Activated B cell treated with CpG ODN at 0.5 μM for 24 hours (primary cell): ENCODE measurements at regions not wholly inside any gene's neighbourhood (a gene's known extent, or its start where the extent isn't known, plus 50 kb on each side); places are given as distances from the start of the nearest gene placed in this dataset.

Experiments used
- ATAC-seq: fragments of 200-7000 bp; cut with Tn5 transposase; one replicate; pipeline ENCODE4 v1.10.0; 2021; ENCODE audit warnings: low read depth, mild to moderate bottlenecking, moderate library complexity
- CTCF ChIA-PET: fragments of 350-600 bp; sonication (Branson Sonifier 250); formaldehyde crosslinking; loops from one replicate; lab custom pipeline; 2021; ENCODE audit warnings: antibody characterized with exemption; lab: Charles Lee
- POLR2A ChIA-PET: fragments of 350-600 bp; sonication (Branson Sonifier 250); formaldehyde crosslinking; loops from one replicate; lab custom pipeline; 2021; ENCODE audit warnings: antibody characterized with exemption; lab: Charles Lee
- DNase-seq: peaks from one replicate; pipeline ENCODE4 v3.0.0; 2022
- H3K27ac Mint-ChIP-seq: one replicate; pipeline ENCODE4 v1.8.0; 2020; ENCODE audit warnings: mixed read lengths
- H3K27me3 Mint-ChIP-seq: one replicate; pipeline ENCODE4 v1.8.0; 2021; ENCODE audit warnings: mixed read lengths
- H3K36me3 Mint-ChIP-seq: one replicate; pipeline ENCODE4 v1.8.0; 2021; ENCODE audit warnings: low read depth, mixed read lengths
- H3K4me1 Mint-ChIP-seq: one replicate; pipeline ENCODE4 v1.8.0; 2021; ENCODE audit warnings: mixed read lengths
- H3K4me3 Mint-ChIP-seq: one replicate; pipeline ENCODE4 v1.8.0; 2020; ENCODE audit warnings: mild to moderate bottlenecking, mixed read lengths
- H3K9me3 Mint-ChIP-seq: one replicate; pipeline ENCODE4 v1.8.0; 2020; ENCODE audit warnings: mixed read lengths
- CTCF ChIP-seq: fragments of 200-600 bp; IDR thresholded peaks from one replicate; pipeline ENCODE4 v1.8.0; 2022; ENCODE audit warnings: antibody characterized with exemption, mild to moderate bottlenecking
- intact Hi-C: fragments of 100-400 bp; cut with micrococcal nuclease; formaldehyde crosslinking; loops from one replicate; pipeline ENCODE4 v1.15.1; 2024

DNA sequence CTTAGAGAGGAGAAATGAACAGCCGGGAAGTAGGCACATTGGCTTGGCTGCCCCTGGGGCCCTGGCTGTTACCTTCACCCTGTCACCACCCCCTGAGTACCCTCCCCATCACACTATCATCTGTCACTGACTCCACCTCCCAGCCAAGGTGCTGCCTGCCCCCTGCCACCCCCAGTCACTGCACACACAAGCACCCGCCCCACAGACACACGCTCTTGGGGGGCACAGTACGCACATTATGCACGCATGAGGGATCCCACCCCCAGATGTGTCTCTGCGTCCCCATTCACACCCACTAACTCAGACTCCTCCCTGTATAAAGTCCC lies 223.3 kb downstream of the PTPRU start:
- ATAC-seq: no peak
- no peak for DNase-seq
- TF ChIP-seq CTCF: no peak
- H3K4me1 Mint-ChIP-seq: no peaks in the 10 kb centered on the region
- ChIA-PET CTCF (no interaction called here), POLR2A (no interaction called here)
- no peaks in the 10 kb centered on the region for H3K36me3 Mint-ChIP-seq
- peaks cover 16% of the 10 kb centered on the region for H3K27me3 Mint-ChIP-seq
- no peak overlapping the region for H3K27ac Mint-ChIP-seq
- no peak overlapping the region for H3K4me3 Mint-ChIP-seq
- intact Hi-C loops: no loop called here
- H3K9me3 Mint-ChIP-seq: peaks cover 12% of the 10 kb centered on the region

- no peak for ATAC-seq
- DNase-seq: no peak
- ChIA-PET CTCF (no interaction called here), POLR2A (no interaction called here)
- H3K9me3 Mint-ChIP-seq: peaks cover 8% of the 10 kb centered on the region
- H3K27me3 Mint-ChIP-seq: peaks cover 16% of the 10 kb centered on the region
- no peak for TF ChIP-seq CTCF
- H3K4me3 Mint-ChIP-seq: no peak overlapping the region
- H3K36me3 Mint-ChIP-seq: no peaks in the 10 kb centered on the region
- intact Hi-C loops: no loop called here
- no peaks in the 10 kb centered on the region for H3K4me1 Mint-ChIP-seq
- no peak overlapping the region for H3K27ac Mint-ChIP-seq
These were observed 222.7 kb downstream of the PTPRU start for GRCh38 chr1:29458737-29459619.

GRCh38 chr1:29457496-29458368 lies 221.4 kb downstream of the PTPRU start:
- CTCF ChIA-PET: no interaction called here
- ATAC-seq: no peak
- no peak overlapping the region for H3K27ac Mint-ChIP-seq
- POLR2A ChIA-PET: no interaction called here
- H3K4me1 Mint-ChIP-seq: no peaks in the 10 kb centered on the region
- H3K9me3 Mint-ChIP-seq: peaks cover 6% of the 10 kb centered on the region
- no peak for DNase-seq
- peaks cover 16% of the 10 kb centered on the region for H3K27me3 Mint-ChIP-seq
- no peak for TF ChIP-seq CTCF
- H3K4me3 Mint-ChIP-seq: no peak overlapping the region
- intact Hi-C loops: no loop called here
- H3K36me3 Mint-ChIP-seq: no peaks in the 10 kb centered on the region

DNA sequence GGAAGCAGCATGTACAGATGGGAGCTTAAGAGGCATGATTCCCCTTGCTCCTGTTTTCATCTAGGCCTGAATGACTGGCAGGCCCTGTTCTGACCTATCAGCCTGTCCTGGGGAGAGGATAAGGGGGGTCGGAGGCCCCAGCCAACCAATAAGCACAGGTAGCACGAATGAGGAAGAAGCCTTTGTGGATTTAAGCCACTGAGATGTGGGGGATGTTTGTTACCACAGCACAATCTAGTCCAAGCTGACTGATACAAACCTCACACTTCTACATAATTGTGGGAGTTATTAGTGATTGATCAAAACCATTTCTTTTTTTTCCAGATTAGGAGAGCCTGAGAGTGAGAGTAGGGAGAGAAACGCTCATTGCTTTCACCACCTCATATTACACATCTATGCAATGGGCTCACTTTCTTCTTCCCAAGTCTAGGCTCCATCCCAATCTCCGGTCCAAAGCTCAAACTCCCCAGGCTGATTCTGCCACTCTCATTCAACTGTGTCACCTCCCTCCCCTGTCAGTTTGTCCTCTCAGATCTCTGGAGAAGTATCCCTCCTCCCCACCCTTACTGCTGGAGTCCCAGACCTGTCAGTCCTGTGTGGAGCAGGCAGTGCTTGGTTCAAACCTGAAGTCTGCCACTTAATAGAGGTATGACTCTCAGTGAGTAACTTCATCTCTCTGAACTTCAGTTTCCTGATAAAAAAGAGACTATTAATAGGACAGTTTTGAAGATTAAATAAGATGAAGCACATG lies 220.5 kb downstream of the PTPRU start:
- Mint-ChIP-seq H3K36me3 (no peaks in the 10 kb centered on the region), H3K27me3 (peaks cover 16% of the 10 kb centered on the region), H3K27ac (no peak overlapping the region), H3K4me1 (no peaks in the 10 kb centered on the region), H3K9me3 (peaks cover 6% of the 10 kb centered on the region), H3K4me3 (no peak overlapping the region)
- ATAC-seq (no peak), DNase-seq (no peak)
- no peak for TF ChIP-seq CTCF
- POLR2A ChIA-PET: no interaction called here
- CTCF ChIA-PET: no interaction called here
- intact Hi-C loops: no loop called here
